SK-N-SH (cell line): ENCODE measurements at regions not wholly inside any gene's neighbourhood (a gene's known extent, or its start where the extent isn't known, plus 50 kb on each side); places are given as distances from the start of the nearest gene placed in this dataset.

ENCODE experiments used
- CTCF ChIA-PET: fragments of 300-600, 350-600 bp; formaldehyde crosslinking; extraction: SDS; loops from one replicate; lab custom pipeline; 2021; lab: Yijun Ruan, JAX
- POLR2A ChIA-PET: fragments of 350-600 bp; sonication (Branson Sonifier 250); formaldehyde crosslinking; extraction: SDS; loops from one replicate; lab custom pipeline; 2020; ENCODE audit warnings: antibody characterized with exemption, inconsistent platforms; lab: Yijun Ruan, JAX
- DNase-seq: peaks from one replicate; pipeline ENCODE4 v3.0.0; 2012
- H2AFZ ChIP-seq: fragments of 200-600 bp; sonication (generic); 2 replicates; pipeline ENCODE4 v1.8.1; 2016; ENCODE audit warnings: antibody characterized with exemption, mild to moderate bottlenecking, low read depth
- H3F3A ChIP-seq: fragments of 200-600 bp; sonication (generic); replicated peaks from 2 replicates; pipeline ENCODE3; 2016; ENCODE audit warnings: antibody characterized with exemption, mild to moderate bottlenecking; ENCODE audit not compliant: insufficient read depth
- H3K27ac ChIP-seq, 2 experiments: fragments of 200-500 bp in 1 of 2; fragments of 200-600 bp in 1 of 2; sonication (Bioruptor generic) in 1 of 2; sonication (generic), shearing (Covaris generic) in 1 of 2; 2 replicates each; pipeline versions ENCODE4 v1.5.1 to v1.6.1; 2014 to 2016; ENCODE audit warnings: low read depth in 2 of 2, inconsistent platforms in 1 of 2, low read length in 1 of 2, mild to moderate bottlenecking in 1 of 2, mixed read lengths in 1 of 2
- H3K27me3 ChIP-seq: fragments of 200-600 bp; sonication (generic), shearing (Covaris generic); 2 replicates; pipeline ENCODE4 v1.6.1; 2016; ENCODE audit warnings: mixed run types; ENCODE audit not compliant: insufficient read depth
- H3K36me3 ChIP-seq, 2 experiments: fragments of 200-500 bp in 1 of 2; fragments of 200-600 bp in 1 of 2; sonication (Bioruptor generic) in 1 of 2; sonication (generic) in 1 of 2; replicated peaks in 1 of 2; 2 replicates each; pipeline versions ENCODE3 to v1.5.1; 2014 to 2016; ENCODE audit warnings: low read length in 1 of 2, mild to moderate bottlenecking in 1 of 2; ENCODE audit not compliant: insufficient read depth in 2 of 2, control insufficient read depth in 1 of 2
- H3K4me1 ChIP-seq, 2 experiments: fragments of 200-500 bp in 1 of 2; fragments of 200-600 bp in 1 of 2; sonication (Bioruptor generic) in 1 of 2; sonication (generic), shearing (Covaris generic) in 1 of 2; 2 replicates each; pipeline versions ENCODE4 v1.5.1 to v1.6.1; 2014 to 2016; ENCODE audit warnings: low read depth in 1 of 2, low read length in 1 of 2, mixed run types in 1 of 2; ENCODE audit not compliant: insufficient read depth in 2 of 2, control insufficient read depth in 1 of 2
- H3K4me2 ChIP-seq: fragments of 200-600 bp; sonication (generic), shearing (Covaris generic); 2 replicates; pipeline ENCODE4 v1.6.1; 2017; ENCODE audit warnings: mixed run types
- H3K4me3 ChIP-seq, 2 experiments: fragments of 200-500 bp in 1 of 2; fragments of 200-600 bp in 1 of 2; sonication (Bioruptor generic) in 1 of 2; sonication (generic), shearing (Covaris generic) in 1 of 2; 2 replicates each; pipeline versions ENCODE4 v1.5.1 to v1.8.1; 2014 to 2016; ENCODE audit warnings: low read depth in 2 of 2, inconsistent platforms in 1 of 2, low read length in 1 of 2, mild to moderate bottlenecking in 1 of 2, mixed read lengths in 1 of 2, moderate library complexity in 1 of 2
- H3K79me2 ChIP-seq: fragments of 200-600 bp; sonication (generic); 2 replicates; pipeline ENCODE4 v1.8.1; 2017; ENCODE audit warnings: mild to moderate bottlenecking; ENCODE audit not compliant: insufficient read depth
- H3K9ac ChIP-seq: fragments of 200-600 bp; sonication (generic); 2 replicates; pipeline ENCODE4 v1.6.1; 2017; ENCODE audit warnings: mixed run types
- H3K9me2 ChIP-seq: fragments of 200-600 bp; sonication (generic); 2 replicates; pipeline ENCODE4 v1.6.1; 2017; ENCODE audit warnings: mixed run types
- H3K9me3 ChIP-seq: fragments of 200-600 bp; sonication (generic); 2 replicates; pipeline ENCODE4 v1.6.1; 2017; ENCODE audit warnings: mixed run types, mild to moderate bottlenecking, moderate library complexity
- H4K20me1 ChIP-seq: fragments of 200-600 bp; sonication (generic); 2 replicates; pipeline ENCODE4 v1.6.1; 2017; ENCODE audit warnings: mild to moderate bottlenecking, mixed run types; ENCODE audit not compliant: insufficient read depth
- CHD2 ChIP-seq: fragments of 150-350 bp; IDR thresholded peaks from 2 replicates; pipeline ENCODE4 v1.6.1; 2018; ENCODE audit warnings: low read length; ENCODE audit not compliant: partially characterized antibody
- EZH2phosphoT487 ChIP-seq: fragments of 200-600 bp; sonication (generic); IDR thresholded peaks from 2 replicates; pipeline ENCODE4 v1.6.1; 2017; ENCODE audit warnings: low read depth, mixed run types, mild to moderate bottlenecking, antibody characterized with exemption, moderate library complexity, borderline replicate concordance
- GABPA ChIP-seq: IDR thresholded peaks from 2 replicates; pipeline ENCODE4 v1.4.0; 2012; ENCODE audit warnings: low read depth, mild to moderate bottlenecking
- GATA2 ChIP-seq: sonication (generic); formaldehyde crosslinking; IDR thresholded peaks from 2 replicates; pipeline ENCODE4 v1.5.0; 2020; ENCODE audit warnings: mild to moderate bottlenecking, missing genetic modification reagents
- IRF3 ChIP-seq: fragments of 150-350 bp; IDR thresholded peaks from 2 replicates; pipeline ENCODE4 v1.6.1; 2016; ENCODE audit warnings: mild to moderate bottlenecking, low read depth, low read length
- MAX ChIP-seq: IDR thresholded peaks from 2 replicates; pipeline ENCODE4 v1.4.0; 2012; ENCODE audit warnings: low read depth
- NRF1 ChIP-seq: IDR thresholded peaks from 2 replicates; pipeline ENCODE4 v1.6.1; 2012; ENCODE audit warnings: low read depth, mild to moderate bottlenecking, low read length
- RAD21 ChIP-seq: IDR thresholded peaks from 2 replicates; pipeline ENCODE4 v1.6.1; 2012; ENCODE audit warnings: mild to moderate bottlenecking, low read length
- RCOR1 ChIP-seq: fragments of 150-350 bp; IDR thresholded peaks from 2 replicates; pipeline ENCODE4 v1.6.1; 2017; ENCODE audit warnings: antibody characterized with exemption, low read length
- RFX5 ChIP-seq: IDR thresholded peaks from 2 replicates; pipeline ENCODE4 v1.6.1; 2012; ENCODE audit warnings: mild to moderate bottlenecking, improper control_type of control experiment, low read length
- SIN3A ChIP-seq: IDR thresholded peaks from 2 replicates; pipeline ENCODE4 v1.6.1; 2012; ENCODE audit warnings: low read depth, mild to moderate bottlenecking, low read length, moderate library complexity, borderline replicate concordance
- TAF1 ChIP-seq: IDR thresholded peaks from 2 replicates; pipeline ENCODE4 v1.6.1; 2012; ENCODE audit warnings: low read depth, mild to moderate bottlenecking, low read length, moderate library complexity, borderline replicate concordance
- USF1 ChIP-seq: IDR thresholded peaks from 2 replicates; pipeline ENCODE4 v1.4.0; 2012; ENCODE audit warnings: low read depth, borderline replicate concordance
- USF2 ChIP-seq: fragments of 150-350 bp; IDR thresholded peaks from 2 replicates; pipeline ENCODE4 v1.6.1; 2017; ENCODE audit warnings: antibody characterized with exemption, low read length, low read depth, borderline replicate concordance
- YY1 ChIP-seq: IDR thresholded peaks from 2 replicates; pipeline ENCODE4 v1.4.0; 2012; ENCODE audit warnings: low read depth, mild to moderate bottlenecking
- WGBS: methylation state at CpG from one replicate; pipeline ENCODE4 v1.1.6; 2017; ENCODE audit warnings: low lambda C conversion rate; 5-methylcytosine and 5-hydroxymethylcytosine counted together
- TF ChIP-seq, protein P1 (sequence below): IDR thresholded peaks from 2 replicates; pipeline ENCODE4 v1.6.1; 2012; ENCODE audit warnings: mild to moderate bottlenecking, low read depth, low read length, moderate library complexity
- TF ChIP-seq, protein P2 (sequence below): fragments of 200-600 bp; sonication (generic); IDR thresholded peaks from 2 replicates; pipeline ENCODE4 v1.6.1; 2017; ENCODE audit warnings: antibody characterized with exemption, mild to moderate bottlenecking, moderate library complexity
- TF ChIP-seq, protein P3 (sequence below): IDR thresholded peaks from 2 replicates; pipeline ENCODE4 v1.4.0; 2012; ENCODE audit warnings: low read depth, borderline replicate concordance

GRCh38 chr18:29653671-29654215 lies 1388.8 kb downstream of the DSC3 start (continued):
- TF ChIP-seq USF2, result no peak
- no peak for TF ChIP-seq GABPA
- TF ChIP-seq YY1, result no peak
- TF ChIP-seq IRF3, result no peak
- TF ChIP-seq, protein P1, sequence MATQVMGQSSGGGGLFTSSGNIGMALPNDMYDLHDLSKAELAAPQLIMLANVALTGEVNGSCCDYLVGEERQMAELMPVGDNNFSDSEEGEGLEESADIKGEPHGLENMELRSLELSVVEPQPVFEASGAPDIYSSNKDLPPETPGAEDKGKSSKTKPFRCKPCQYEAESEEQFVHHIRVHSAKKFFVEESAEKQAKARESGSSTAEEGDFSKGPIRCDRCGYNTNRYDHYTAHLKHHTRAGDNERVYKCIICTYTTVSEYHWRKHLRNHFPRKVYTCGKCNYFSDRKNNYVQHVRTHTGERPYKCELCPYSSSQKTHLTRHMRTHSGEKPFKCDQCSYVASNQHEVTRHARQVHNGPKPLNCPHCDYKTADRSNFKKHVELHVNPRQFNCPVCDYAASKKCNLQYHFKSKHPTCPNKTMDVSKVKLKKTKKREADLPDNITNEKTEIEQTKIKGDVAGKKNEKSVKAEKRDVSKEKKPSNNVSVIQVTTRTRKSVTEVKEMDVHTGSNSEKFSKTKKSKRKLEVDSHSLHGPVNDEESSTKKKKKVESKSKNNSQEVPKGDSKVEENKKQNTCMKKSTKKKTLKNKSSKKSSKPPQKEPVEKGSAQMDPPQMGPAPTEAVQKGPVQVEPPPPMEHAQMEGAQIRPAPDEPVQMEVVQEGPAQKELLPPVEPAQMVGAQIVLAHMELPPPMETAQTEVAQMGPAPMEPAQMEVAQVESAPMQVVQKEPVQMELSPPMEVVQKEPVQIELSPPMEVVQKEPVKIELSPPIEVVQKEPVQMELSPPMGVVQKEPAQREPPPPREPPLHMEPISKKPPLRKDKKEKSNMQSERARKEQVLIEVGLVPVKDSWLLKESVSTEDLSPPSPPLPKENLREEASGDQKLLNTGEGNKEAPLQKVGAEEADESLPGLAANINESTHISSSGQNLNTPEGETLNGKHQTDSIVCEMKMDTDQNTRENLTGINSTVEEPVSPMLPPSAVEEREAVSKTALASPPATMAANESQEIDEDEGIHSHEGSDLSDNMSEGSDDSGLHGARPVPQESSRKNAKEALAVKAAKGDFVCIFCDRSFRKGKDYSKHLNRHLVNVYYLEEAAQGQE, result no peak
- TF ChIP-seq RAD21, result no peak

DNA sequence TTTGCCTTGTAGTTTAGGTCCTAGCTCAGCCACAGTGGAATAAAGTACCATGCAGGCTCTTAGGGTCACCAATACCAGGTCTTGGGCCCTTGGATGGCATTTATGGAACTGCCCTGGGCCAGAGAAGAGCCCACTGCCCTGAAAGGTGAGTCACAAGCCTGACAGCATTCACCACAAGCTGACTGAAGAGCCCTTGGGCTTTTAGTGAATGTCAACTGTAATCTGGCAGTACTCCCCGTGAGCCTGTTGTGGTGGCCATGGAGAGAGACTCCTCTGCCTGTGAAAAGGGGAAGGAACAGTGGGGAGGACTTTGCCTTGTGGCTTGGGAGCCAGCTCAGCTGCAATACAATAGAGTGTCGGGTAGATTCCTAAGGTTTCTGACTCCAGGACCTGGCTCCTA lies 1389.7 kb downstream of the DSC3 start:
- Histone ChIP-seq H4K20me1 (no peaks in the 10 kb centered on the region), H3K36me3 (no peaks in the 10 kb centered on the region), H3K4me1 (no peaks in the 10 kb centered on the region; a peak in 1 of 4 replicates), H3K27me3 (no peaks in the 10 kb centered on the region), H3K9ac (no peak overlapping the region), H3K9me2 (no peaks in the 10 kb centered on the region), H3K9me3 (no peaks in the 10 kb centered on the region), H2AFZ (no peak overlapping the region), H3K79me2 (no peaks in the 10 kb centered on the region), H3K27ac (no peak overlapping the region), H3K4me3 (no peak overlapping the region), H3F3A (no peaks in the 10 kb centered on the region), H3K4me2 (no peak overlapping the region)
- DNase-seq, result no peak
- CTCF ChIA-PET, result no interaction called here
- POLR2A ChIA-PET, result no interaction called here
- 71% methylated on average over 2 of the region's 2 CpGs for WGBS
- TF ChIP-seq SIN3A, result no peak
- no peak for TF ChIP-seq IRF3
- TF ChIP-seq GABPA, result no peak
- no peak for TF ChIP-seq CHD2
- TF ChIP-seq NRF1, result no peak
- no peak for TF ChIP-seq RFX5
- no peak for TF ChIP-seq MAX
- TF ChIP-seq GATA2 (CRISPR knock-in tag), result no peak
- TF ChIP-seq USF1, result no peak
- no peak for TF ChIP-seq EZH2phosphoT487
- TF ChIP-seq TAF1, result no peak
- TF ChIP-seq, protein P2, sequence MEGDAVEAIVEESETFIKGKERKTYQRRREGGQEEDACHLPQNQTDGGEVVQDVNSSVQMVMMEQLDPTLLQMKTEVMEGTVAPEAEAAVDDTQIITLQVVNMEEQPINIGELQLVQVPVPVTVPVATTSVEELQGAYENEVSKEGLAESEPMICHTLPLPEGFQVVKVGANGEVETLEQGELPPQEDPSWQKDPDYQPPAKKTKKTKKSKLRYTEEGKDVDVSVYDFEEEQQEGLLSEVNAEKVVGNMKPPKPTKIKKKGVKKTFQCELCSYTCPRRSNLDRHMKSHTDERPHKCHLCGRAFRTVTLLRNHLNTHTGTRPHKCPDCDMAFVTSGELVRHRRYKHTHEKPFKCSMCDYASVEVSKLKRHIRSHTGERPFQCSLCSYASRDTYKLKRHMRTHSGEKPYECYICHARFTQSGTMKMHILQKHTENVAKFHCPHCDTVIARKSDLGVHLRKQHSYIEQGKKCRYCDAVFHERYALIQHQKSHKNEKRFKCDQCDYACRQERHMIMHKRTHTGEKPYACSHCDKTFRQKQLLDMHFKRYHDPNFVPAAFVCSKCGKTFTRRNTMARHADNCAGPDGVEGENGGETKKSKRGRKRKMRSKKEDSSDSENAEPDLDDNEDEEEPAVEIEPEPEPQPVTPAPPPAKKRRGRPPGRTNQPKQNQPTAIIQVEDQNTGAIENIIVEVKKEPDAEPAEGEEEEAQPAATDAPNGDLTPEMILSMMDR, result no peak
- TF ChIP-seq, protein P3, sequence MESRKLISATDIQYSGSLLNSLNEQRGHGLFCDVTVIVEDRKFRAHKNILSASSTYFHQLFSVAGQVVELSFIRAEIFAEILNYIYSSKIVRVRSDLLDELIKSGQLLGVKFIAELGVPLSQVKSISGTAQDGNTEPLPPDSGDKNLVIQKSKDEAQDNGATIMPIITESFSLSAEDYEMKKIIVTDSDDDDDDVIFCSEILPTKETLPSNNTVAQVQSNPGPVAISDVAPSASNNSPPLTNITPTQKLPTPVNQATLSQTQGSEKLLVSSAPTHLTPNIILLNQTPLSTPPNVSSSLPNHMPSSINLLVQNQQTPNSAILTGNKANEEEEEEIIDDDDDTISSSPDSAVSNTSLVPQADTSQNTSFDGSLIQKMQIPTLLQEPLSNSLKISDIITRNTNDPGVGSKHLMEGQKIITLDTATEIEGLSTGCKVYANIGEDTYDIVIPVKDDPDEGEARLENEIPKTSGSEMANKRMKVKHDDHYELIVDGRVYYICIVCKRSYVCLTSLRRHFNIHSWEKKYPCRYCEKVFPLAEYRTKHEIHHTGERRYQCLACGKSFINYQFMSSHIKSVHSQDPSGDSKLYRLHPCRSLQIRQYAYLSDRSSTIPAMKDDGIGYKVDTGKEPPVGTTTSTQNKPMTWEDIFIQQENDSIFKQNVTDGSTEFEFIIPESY, result no peak
- TF ChIP-seq RCOR1, result no peak
